GM23338 (cell line): ENCODE measurements at regions not wholly inside any gene's neighbourhood (a gene's known extent, or its start where the extent isn't known, plus 50 kb on each side); places are given as distances from the start of the nearest gene placed in this dataset.

ENCODE experiments used
- ATAC-seq: fragments of 200-7000 bp; cut with Tn5 transposase; 3 replicates; pipeline ENCODE4 v1.9.1; 2020
- DNase-seq: peaks from one replicate; pipeline ENCODE4 v3.0.0-alpha.2; 2015; ENCODE audit warnings: low spot score
- H2AFZ ChIP-seq: fragments of 200-600 bp; sonication (generic); 2 replicates; pipeline ENCODE4 v1.8.0; 2016; ENCODE audit warnings: antibody characterized with exemption, mild to moderate bottlenecking, moderate library complexity
- H3F3A ChIP-seq: fragments of 200-600 bp; sonication (generic); replicated peaks from 2 replicates; pipeline ENCODE4 v1.8.0; 2017; ENCODE audit warnings: antibody characterized with exemption, mixed run types, low read depth
- H3K27ac ChIP-seq: fragments of 200-600 bp; sonication (generic); 2 replicates; pipeline ENCODE4 v1.6.1; 2016; ENCODE audit warnings: low read depth
- H3K27me3 ChIP-seq: fragments of 200-600 bp; sonication (generic); 2 replicates; pipeline ENCODE4 v1.8.0; 2016; ENCODE audit warnings: mild to moderate bottlenecking, mixed run types, moderate library complexity; ENCODE audit not compliant: insufficient read depth
- H3K36me3 ChIP-seq: fragments of 200-600 bp; sonication (generic); 2 replicates; pipeline ENCODE4 v1.8.0; 2016; ENCODE audit warnings: mild to moderate bottlenecking; ENCODE audit not compliant: insufficient read depth
- H3K4me1 ChIP-seq: fragments of 200-600 bp; sonication (generic); 2 replicates; pipeline ENCODE4 v1.8.0; 2016; ENCODE audit warnings: mild to moderate bottlenecking, moderate library complexity; ENCODE audit not compliant: insufficient read depth
- H3K4me2 ChIP-seq: fragments of 200-600 bp; sonication (generic); 2 replicates; pipeline ENCODE4 v1.7.1; 2017; ENCODE audit warnings: mixed run types
- H3K4me3 ChIP-seq: fragments of 200-600 bp; sonication (generic); 2 replicates; pipeline ENCODE4 v1.6.1; 2016; ENCODE audit warnings: mixed run types
- H3K79me2 ChIP-seq: fragments of 200-600 bp; sonication (generic); replicated peaks from 2 replicates; pipeline ENCODE4 v1.8.0; 2017; ENCODE audit warnings: mild to moderate bottlenecking; ENCODE audit not compliant: insufficient read depth
- H3K9me2 ChIP-seq: fragments of 200-600 bp; sonication (generic); 2 replicates; pipeline ENCODE4 v1.8.0; 2017; ENCODE audit not compliant: insufficient read depth
- H4K20me1 ChIP-seq: fragments of 200-600 bp; sonication (generic); replicated peaks from 2 replicates; pipeline ENCODE4 v1.8.0; 2017; ENCODE audit warnings: mild to moderate bottlenecking; ENCODE audit not compliant: insufficient read depth
- H3K27ac Mint-ChIP-seq: 2 replicates; pipeline ENCODE4 v1.8.0; 2020; ENCODE audit warnings: inconsistent platforms, mild to moderate bottlenecking, moderate library complexity, mixed read lengths
- H3K27me3 Mint-ChIP-seq: 3 replicates; pipeline ENCODE4 v1.8.0; 2022; ENCODE audit warnings: low read depth, mild to moderate bottlenecking, moderate library complexity, mixed read lengths, inconsistent platforms; ENCODE audit not compliant: insufficient read depth, poor library complexity
- H3K36me3 Mint-ChIP-seq: 3 replicates; pipeline ENCODE4 v1.8.0; 2021; ENCODE audit warnings: low read depth, mild to moderate bottlenecking, inconsistent platforms, moderate library complexity, mixed read lengths
- H3K4me1 Mint-ChIP-seq: 3 replicates; pipeline ENCODE4 v1.8.0; 2020; ENCODE audit warnings: mild to moderate bottlenecking, inconsistent platforms, mixed read lengths
- H3K4me3 Mint-ChIP-seq: 3 replicates; pipeline ENCODE4 v1.8.0; 2021; ENCODE audit warnings: moderate library complexity, mild to moderate bottlenecking, inconsistent platforms, mixed read lengths
- H3K9me3 Mint-ChIP-seq: 3 replicates; pipeline ENCODE4 v1.8.0; 2020; ENCODE audit warnings: moderate library complexity, mild to moderate bottlenecking, inconsistent platforms, mixed read lengths
- CREB1 ChIP-seq: fragments of 250-450 bp; sonication (Bioruptor Pico); IDR thresholded peaks from 2 replicates; pipeline ENCODE4 v1.5.0; 2020; ENCODE audit warnings: low read depth, mild to moderate bottlenecking, moderate library complexity
- ETS1 ChIP-seq: IDR thresholded peaks from 2 replicates; pipeline ENCODE4 v1.6.1; 2016; ENCODE audit warnings: antibody characterized with exemption
- EZH2phosphoT487 ChIP-seq: fragments of 200-600 bp; sonication (generic); IDR thresholded peaks from one replicate; pipeline ENCODE4 v1.8.1; 2018; ENCODE audit warnings: antibody characterized with exemption; ENCODE audit not compliant: unreplicated experiment
- STAT1 ChIP-seq: IDR thresholded peaks from one replicate; pipeline ENCODE4 v1.6.1; 2016; ENCODE audit warnings: antibody characterized with exemption; ENCODE audit not compliant: unreplicated experiment
- ZNF114 ChIP-seq: fragments of 250-450 bp; sonication (Bioruptor Pico); IDR thresholded peaks from 2 replicates; pipeline ENCODE4 v1.5.0; 2020; ENCODE audit warnings: mild to moderate bottlenecking, moderate library complexity
- ZNF331 ChIP-seq: fragments of 250-450 bp; sonication (Bioruptor Pico); IDR thresholded peaks from 2 replicates; pipeline ENCODE4 v1.5.0; 2020; ENCODE audit warnings: low read depth, mild to moderate bottlenecking, moderate library complexity
- ZNF462 ChIP-seq: fragments of 250-450 bp; sonication (Bioruptor Pico); IDR thresholded peaks from 2 replicates; pipeline ENCODE4 v1.5.0; 2020; ENCODE audit warnings: mild to moderate bottlenecking, moderate library complexity

- TF ChIP-seq ZNF462 (CRISPR knock-in tag) (no peak), EZH2phosphoT487 (no peak), CREB1 (CRISPR knock-in tag) (no peak), ETS1 (no peak), ZNF331 (CRISPR knock-in tag) (no peak), ZNF114 (CRISPR knock-in tag) (no peak), STAT1 (no peak)
Measured at GRCh38 chr21:32949701-32950100, 76.0 kb upstream of the OLIG2 start (continued).

- Mint-ChIP-seq H3K27ac (no peak overlapping the region), H3K27me3 (peaks cover 4% of the 10 kb centered on the region), H3K9me3 (no peaks in the 10 kb centered on the region), H3K4me3 (no peak overlapping the region), H3K4me1 (peaks cover 49% of the 10 kb centered on the region), H3K36me3 (no peaks in the 10 kb centered on the region)
- Histone ChIP-seq H3K9me2 (peaks cover 8% of the 10 kb centered on the region; the same call in 1 of the 2 replicates), H3K79me2 (no peaks in the 10 kb centered on the region), H3K27ac (no peak overlapping the region), H3K4me2 (0 out of 2 replicates have a peak overlapping the region, but pooled peaks have one; percentile 25), H3K27me3 (no peaks in the 10 kb centered on the region), H3F3A (no peaks in the 10 kb centered on the region), H3K4me1 (peaks cover 39% of the 10 kb centered on the region), H4K20me1 (no peaks in the 10 kb centered on the region), H3K4me3 (no peak overlapping the region), H3K36me3 (no peaks in the 10 kb centered on the region), H2AFZ (peak overlapping the region; percentile 97)
- ATAC-seq (peak; percentile 72), DNase-seq (peak; percentile 49)
- TF ChIP-seq ZNF462 (CRISPR knock-in tag): no peak
Measured at GRCh38 chr21:32951041-32951440, 74.7 kb upstream of the OLIG2 start.
